BE2C (cell line): ENCODE measurements at regions not wholly inside any gene's neighbourhood (a gene's known extent, or its start where the extent isn't known, plus 50 kb on each side); places are given as distances from the start of the nearest gene placed in this dataset.
"Not testable (repeated sequence)": the region's sequence is repeated elsewhere in the genome, so short reads cannot be mapped to it uniquely, and the experiment has no call there.

Source experiments
- DNase-seq: peaks from one replicate; pipeline ENCODE4 v3.0.0-alpha.2; 2020
- H3K27me3 ChIP-seq: fragments of 250-450 bp; sonication (Bioruptor Pico); 2 replicates; pipeline ENCODE4 v1.5.1; 2020; ENCODE audit warnings: mild to moderate bottlenecking
- H3K36me3 ChIP-seq: fragments of 250-450 bp; sonication (Bioruptor Pico); 2 replicates; pipeline ENCODE4 v1.5.1; 2020; ENCODE audit warnings: mild to moderate bottlenecking
- H3K4me1 ChIP-seq: fragments of 250-450 bp; sonication (Bioruptor Pico); 2 replicates; pipeline ENCODE4 v1.5.1; 2020
- H3K4me3 ChIP-seq: 2 replicates; pipeline ENCODE4 v1.5.1; 2011; ENCODE audit warnings: low read depth, low read length
- H3K9me3 ChIP-seq: fragments of 250-450 bp; sonication (Bioruptor Pico); 2 replicates; pipeline ENCODE4 v1.5.1; 2020
- TF ChIP-seq, protein P1 (sequence below): IDR thresholded peaks from 2 replicates; pipeline ENCODE4 v1.5.1; 2012; ENCODE audit warnings: mild to moderate bottlenecking, low read depth, low read length

DNA sequence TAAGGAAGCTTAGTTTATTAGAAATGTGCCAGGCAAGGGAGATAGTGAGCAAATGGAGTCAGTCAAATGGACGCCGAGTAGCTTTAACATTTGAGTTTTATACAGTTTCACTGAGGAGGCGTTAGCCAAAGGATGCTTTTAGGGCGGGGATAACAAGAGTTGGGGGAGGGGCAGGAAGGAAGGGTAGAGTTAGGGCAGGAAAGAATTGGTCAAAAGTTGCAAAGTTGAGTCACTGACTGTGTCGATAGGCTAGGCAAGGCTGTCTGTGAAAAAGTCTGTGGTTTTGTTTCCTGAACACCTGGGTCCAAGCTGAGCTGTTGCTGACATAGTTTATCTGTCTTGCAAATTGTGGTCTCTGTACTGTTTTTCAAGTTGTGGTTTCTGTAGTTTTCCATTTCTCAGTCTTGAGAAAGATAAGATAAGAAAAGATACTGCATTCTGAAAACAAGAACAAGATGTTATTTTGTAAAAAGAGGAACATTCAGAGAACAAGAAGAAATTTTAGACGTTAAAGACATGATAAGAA, 62.6 kb upstream of the RESF1 start:
- no peak for DNase-seq
- TF ChIP-seq, protein P1, sequence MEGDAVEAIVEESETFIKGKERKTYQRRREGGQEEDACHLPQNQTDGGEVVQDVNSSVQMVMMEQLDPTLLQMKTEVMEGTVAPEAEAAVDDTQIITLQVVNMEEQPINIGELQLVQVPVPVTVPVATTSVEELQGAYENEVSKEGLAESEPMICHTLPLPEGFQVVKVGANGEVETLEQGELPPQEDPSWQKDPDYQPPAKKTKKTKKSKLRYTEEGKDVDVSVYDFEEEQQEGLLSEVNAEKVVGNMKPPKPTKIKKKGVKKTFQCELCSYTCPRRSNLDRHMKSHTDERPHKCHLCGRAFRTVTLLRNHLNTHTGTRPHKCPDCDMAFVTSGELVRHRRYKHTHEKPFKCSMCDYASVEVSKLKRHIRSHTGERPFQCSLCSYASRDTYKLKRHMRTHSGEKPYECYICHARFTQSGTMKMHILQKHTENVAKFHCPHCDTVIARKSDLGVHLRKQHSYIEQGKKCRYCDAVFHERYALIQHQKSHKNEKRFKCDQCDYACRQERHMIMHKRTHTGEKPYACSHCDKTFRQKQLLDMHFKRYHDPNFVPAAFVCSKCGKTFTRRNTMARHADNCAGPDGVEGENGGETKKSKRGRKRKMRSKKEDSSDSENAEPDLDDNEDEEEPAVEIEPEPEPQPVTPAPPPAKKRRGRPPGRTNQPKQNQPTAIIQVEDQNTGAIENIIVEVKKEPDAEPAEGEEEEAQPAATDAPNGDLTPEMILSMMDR: no peak
- no peaks in the 10 kb centered on the region for H3K4me1 ChIP-seq
- H3K9me3 ChIP-seq: no peaks in the 10 kb centered on the region
- H3K4me3 ChIP-seq: no peak overlapping the region
- no peaks in the 10 kb centered on the region for H3K36me3 ChIP-seq
- H3K27me3 ChIP-seq: no peaks in the 10 kb centered on the region

DNA sequence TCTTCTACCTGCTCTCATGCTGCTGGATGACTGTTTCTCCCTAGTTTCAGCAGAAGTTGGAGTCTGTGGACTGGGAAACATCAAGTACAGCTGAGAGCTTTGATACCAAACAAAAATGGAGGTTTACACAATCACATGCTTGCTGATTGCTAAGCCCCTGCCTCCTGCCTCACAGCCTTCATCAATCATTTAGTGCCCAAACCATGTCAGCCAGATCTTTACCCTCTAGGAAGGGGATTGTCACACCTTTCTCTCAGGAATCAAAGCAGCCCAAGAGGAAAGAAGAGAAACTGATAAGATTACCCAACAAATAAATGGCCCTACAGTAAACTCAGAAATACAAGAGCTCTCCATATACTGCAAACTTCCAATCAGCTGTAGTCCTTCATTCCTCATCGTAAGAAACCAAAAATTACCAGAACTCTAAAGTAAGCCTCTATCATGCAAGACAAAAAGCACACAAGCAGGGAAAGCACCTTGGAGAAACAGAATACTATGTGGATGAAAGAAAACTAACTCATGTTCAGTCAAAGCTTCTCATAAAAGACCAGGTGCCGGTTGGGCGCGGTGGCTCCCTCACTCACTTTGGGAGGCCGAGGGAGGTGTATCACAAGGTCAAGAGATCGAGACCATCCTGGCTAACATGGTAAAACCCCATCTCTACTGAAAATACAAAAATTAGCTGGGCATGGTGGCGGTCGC, 63.6 kb upstream of the RESF1 start:
- DNase-seq: no peak
- Histone ChIP-seq H3K9me3 (no peaks in the 10 kb centered on the region), H3K4me1 (no peaks in the 10 kb centered on the region), H3K36me3 (no peaks in the 10 kb centered on the region), H3K4me3 (no peak overlapping the region), H3K27me3 (no peaks in the 10 kb centered on the region)
- TF ChIP-seq, protein P1: no peak

DNA sequence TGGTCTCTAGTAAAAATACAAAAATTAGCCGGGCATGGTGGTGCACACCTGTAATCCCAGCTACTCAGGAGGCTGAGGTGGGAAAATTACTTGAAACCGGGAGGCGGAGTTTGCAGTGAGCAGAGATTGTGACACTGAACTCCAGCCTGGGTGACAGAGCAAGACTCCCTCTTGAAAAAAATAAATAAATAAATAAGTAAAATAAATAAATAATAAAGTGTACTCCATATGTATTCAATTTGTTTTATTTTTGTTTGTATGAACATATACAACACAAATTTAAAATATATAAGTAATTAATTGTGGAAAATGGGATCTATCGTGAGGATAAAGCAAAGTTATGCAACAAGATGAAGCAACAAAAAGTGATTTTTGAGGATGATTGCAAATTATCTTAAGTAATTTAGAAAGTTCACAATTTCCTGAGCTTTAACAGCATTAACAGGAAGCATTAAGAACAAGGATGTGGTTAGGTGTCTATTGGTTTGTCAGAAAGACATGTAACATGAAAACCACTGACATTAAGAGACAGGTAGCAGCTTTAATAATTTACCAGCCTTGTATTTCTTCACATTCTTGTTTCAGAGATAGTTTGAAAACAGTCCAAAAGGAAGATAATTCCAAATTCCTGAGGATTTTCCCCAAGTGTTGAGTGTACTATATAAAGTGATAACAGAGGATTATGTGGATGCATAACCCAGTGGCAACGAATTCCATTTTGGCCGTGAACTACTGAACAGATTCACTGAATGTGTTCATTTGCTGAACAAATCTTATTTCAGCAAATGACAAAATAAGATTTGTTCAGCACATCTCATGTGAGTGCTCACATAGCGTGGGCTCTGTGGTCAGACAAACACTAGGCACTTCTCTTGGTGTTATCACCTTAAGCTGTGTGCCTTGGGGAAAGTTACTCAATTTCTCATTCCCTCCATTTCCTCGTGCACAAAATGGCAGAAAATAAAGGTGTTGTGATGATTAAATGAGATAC, 68.6 kb upstream of the RESF1 start:
- no peaks in the 10 kb centered on the region for H3K27me3 ChIP-seq
- TF ChIP-seq, protein P1: no peak
- no peak for DNase-seq
- peaks cover 4% of the 10 kb centered on the region for H3K9me3 ChIP-seq
- H3K4me3 ChIP-seq: no peak overlapping the region
- H3K4me1 ChIP-seq: no peaks in the 10 kb centered on the region
- no peaks in the 10 kb centered on the region for H3K36me3 ChIP-seq

DNA sequence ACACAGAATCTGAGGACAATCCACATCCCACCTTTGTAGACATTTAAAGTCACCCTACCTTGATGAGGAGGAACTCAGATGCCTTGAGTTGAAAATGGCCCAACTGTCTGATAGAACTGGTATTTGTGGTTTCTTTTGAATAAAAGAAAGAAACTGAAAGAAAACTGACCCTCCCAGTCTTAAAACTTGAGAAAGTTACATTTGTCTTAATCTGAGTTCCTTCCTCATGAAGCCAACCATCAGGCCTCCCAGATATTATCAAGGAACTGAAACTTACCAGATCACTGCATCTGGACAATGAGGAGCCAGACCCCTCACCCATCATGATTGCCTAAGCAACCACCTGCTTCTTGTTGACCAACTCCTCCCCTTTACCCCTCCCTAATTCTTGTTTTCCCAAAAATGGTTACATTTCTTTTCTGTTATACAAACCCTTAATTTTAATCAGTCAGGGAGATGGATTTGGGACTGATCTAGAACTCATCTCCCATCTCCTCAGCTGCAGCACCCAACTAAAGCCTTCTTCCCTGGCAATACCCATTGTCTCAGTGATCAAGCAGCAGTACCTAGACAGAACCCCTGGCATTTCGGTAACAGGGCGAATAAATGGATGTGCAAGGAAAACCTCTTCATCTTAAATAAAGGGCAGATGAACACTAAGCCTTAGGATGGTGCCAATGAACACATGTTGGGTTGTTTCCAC, 72.0 kb upstream of the RESF1 start:
- no peaks in the 10 kb centered on the region for H3K4me1 ChIP-seq
- DNase-seq: no peak

DNA sequence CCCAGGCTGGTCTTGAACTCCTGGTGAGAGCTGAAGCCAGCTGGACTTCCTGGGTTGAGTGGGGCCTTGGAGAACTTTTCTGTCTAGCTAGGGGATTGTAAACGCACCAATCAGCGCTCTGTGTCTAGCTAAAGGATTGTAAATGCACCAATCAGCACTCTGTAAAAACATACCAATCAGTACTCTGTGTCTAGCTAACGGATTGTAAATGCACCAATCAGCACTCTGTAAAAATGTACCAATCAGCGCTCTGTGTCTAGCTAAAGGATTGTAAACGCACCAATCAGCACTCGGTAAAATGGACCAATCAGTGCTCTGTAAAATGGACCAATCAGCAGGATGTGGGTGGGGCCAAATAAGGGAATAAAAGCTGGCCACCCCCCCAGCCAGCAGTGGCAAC, 76.5 kb upstream of the RESF1 start:
- H3K4me1 ChIP-seq, H3K27me3 ChIP-seq, H3K4me3 ChIP-seq, DNase-seq, H3K36me3 ChIP-seq, H3K9me3 ChIP-seq: not testable (repeated sequence)

More for the DNA sequence above, 72.0 kb upstream of the RESF1 start:
- Histone ChIP-seq H3K27me3 (no peaks in the 10 kb centered on the region), H3K4me3 (no peak overlapping the region), H3K9me3 (peaks cover 4% of the 10 kb centered on the region), H3K36me3 (no peaks in the 10 kb centered on the region)
- TF ChIP-seq, protein P1: no peak

DNA sequence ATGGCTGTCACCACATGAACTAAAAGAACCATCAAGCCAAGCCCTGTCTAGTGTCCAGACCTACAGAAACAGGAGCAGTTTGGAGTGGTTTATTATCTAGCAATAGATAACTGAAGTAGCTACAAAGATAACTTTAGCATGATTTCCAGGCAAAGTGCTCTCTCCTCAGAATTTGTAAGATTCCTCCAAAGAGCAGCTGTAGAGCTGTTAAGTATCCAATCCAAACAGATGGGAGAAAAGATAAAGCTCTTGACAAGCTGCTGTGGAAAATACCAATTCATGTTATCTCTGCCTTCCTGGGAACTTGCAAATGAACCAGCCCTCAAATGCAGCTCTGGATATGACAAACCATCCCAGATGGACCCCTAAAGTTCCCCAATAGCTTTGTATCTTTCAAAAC, 78.9 kb upstream of the RESF1 start:
- no peak for DNase-seq
- TF ChIP-seq, protein P1: no peak
- H3K9me3 ChIP-seq: no peaks in the 10 kb centered on the region
- no peaks in the 10 kb centered on the region for H3K27me3 ChIP-seq
- H3K4me1 ChIP-seq: no peaks in the 10 kb centered on the region
- H3K4me3 ChIP-seq: no peak overlapping the region
- no peaks in the 10 kb centered on the region for H3K36me3 ChIP-seq
